Activated T-helper 17 cell treated with anti-CD3 and anti-CD28 coated beads, Interleukin-2, amount 50 U/mL, for 72 hours (primary cell): ENCODE measurements at regions not wholly inside any gene's neighbourhood (a gene's known extent, or its start where the extent isn't known, plus 50 kb on each side); places are given as distances from the start of the nearest gene placed in this dataset.

ENCODE experiments used
- ATAC-seq: fragments of 150-1000 bp; cut with Tn5 transposase; replicated peaks from 2 replicates; pipeline ENCODE4 v1.10.0; 2021; ENCODE audit warnings: mild to moderate bottlenecking, moderate library complexity
- H3K27ac Mint-ChIP-seq: one replicate; pipeline ENCODE4 v1.8.0; 2022; ENCODE audit warnings: mixed read lengths
- H3K27me3 Mint-ChIP-seq: one replicate; pipeline ENCODE4 v1.8.0; 2022; ENCODE audit warnings: mixed read lengths
- H3K36me3 Mint-ChIP-seq: one replicate; pipeline ENCODE4 v1.8.0; 2022; ENCODE audit warnings: low read depth, mild to moderate bottlenecking, mixed read lengths
- H3K4me1 Mint-ChIP-seq: one replicate; pipeline ENCODE4 v1.8.0; 2022; ENCODE audit warnings: mixed read lengths
- H3K4me3 Mint-ChIP-seq: one replicate; pipeline ENCODE4 v1.8.0; 2022; ENCODE audit warnings: mild to moderate bottlenecking, mixed read lengths
- H3K9me3 Mint-ChIP-seq: one replicate; pipeline ENCODE4 v1.8.0; 2022; ENCODE audit warnings: mixed read lengths

GRCh38 chr6:166877906-166878305, 78.4 kb downstream of the RNASET2 start:
- H3K4me1 Mint-ChIP-seq = no peaks in the 10 kb centered on the region
- no peaks in the 10 kb centered on the region for H3K27me3 Mint-ChIP-seq
- ATAC-seq = no peak
- H3K36me3 Mint-ChIP-seq = no peaks in the 10 kb centered on the region
- no peak overlapping the region for H3K27ac Mint-ChIP-seq
- no peaks in the 10 kb centered on the region for H3K9me3 Mint-ChIP-seq
- no peak overlapping the region for H3K4me3 Mint-ChIP-seq

DNA sequence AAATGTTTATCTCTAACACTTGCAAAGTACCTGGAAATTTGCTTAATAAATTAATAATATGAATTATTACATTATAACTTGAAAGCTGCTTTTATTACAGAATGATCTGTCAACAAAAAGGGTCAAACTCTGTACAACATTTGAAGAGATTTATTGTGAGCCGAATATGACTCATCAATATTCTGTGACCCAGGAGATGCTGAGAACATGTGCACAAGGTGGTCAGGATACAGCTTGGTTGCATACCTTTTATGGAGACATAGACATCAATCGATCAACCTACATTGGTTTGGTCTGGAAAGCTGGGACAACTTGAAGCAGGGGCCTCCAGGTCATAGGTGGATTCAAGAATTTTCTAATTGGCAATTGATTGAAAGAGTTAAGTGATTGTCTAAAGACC, 79.0 kb downstream of the RNASET2 start:
- H3K4me3 Mint-ChIP-seq = no peak overlapping the region
- H3K36me3 Mint-ChIP-seq = no peaks in the 10 kb centered on the region
- H3K27ac Mint-ChIP-seq = no peak overlapping the region
- H3K9me3 Mint-ChIP-seq = no peaks in the 10 kb centered on the region
- H3K27me3 Mint-ChIP-seq = no peaks in the 10 kb centered on the region
- H3K4me1 Mint-ChIP-seq = no peaks in the 10 kb centered on the region
- ATAC-seq = no peak

GRCh38 chr6:166872531-166873009, 83.8 kb downstream of the RNASET2 start:
- no peaks in the 10 kb centered on the region for H3K4me1 Mint-ChIP-seq
- no peaks in the 10 kb centered on the region for H3K27me3 Mint-ChIP-seq
- no peak overlapping the region for H3K27ac Mint-ChIP-seq
- ATAC-seq = no peak
- H3K4me3 Mint-ChIP-seq = no peak overlapping the region
- no peaks in the 10 kb centered on the region for H3K9me3 Mint-ChIP-seq
- no peaks in the 10 kb centered on the region for H3K36me3 Mint-ChIP-seq

DNA sequence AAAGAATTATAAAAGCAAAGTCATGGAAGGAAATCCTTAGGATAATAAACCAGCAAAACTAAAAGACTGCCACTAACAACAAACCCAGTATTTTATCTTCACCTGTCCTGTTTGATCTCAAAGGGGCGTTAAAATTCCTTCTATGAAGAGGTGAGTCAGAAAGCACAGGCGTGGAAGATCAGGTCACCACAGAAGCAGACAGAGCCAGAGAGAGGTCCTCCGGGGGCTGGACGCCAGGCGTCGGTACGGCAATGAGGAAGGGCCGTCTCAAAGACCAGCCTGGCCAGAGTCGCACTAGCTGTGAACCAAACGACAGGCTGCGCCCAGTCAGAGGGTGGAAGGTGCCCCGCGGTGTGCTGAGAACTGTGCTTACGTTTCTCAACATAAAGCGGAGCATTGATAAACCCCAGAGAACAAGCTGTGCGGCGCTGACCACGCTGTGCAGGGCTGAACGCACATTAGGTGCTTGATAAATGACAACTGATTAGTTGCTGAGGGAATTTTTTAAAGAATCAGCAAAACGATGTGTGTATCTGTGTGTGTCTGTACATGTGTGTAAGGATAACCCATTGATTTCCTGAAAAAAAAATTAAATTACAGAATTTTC, 85.6 kb downstream of the RNASET2 start:
- H3K9me3 Mint-ChIP-seq = no peaks in the 10 kb centered on the region
- no peaks in the 10 kb centered on the region for H3K36me3 Mint-ChIP-seq
- no peaks in the 10 kb centered on the region for H3K4me1 Mint-ChIP-seq
- no peak overlapping the region for H3K27ac Mint-ChIP-seq
- ATAC-seq = no peak
- no peak overlapping the region for H3K4me3 Mint-ChIP-seq
- H3K27me3 Mint-ChIP-seq = no peaks in the 10 kb centered on the region

GRCh38 chr6:166866839-166867637, 89.3 kb downstream of the RNASET2 start:
- no peak for ATAC-seq
- Mint-ChIP-seq H3K27ac (no peak overlapping the region), H3K36me3 (no peaks in the 10 kb centered on the region), H3K27me3 (no peaks in the 10 kb centered on the region), H3K4me1 (no peaks in the 10 kb centered on the region), H3K4me3 (no peak overlapping the region), H3K9me3 (no peaks in the 10 kb centered on the region)

- ATAC-seq = no peak
- H3K9me3 Mint-ChIP-seq = no peaks in the 10 kb centered on the region
- no peak overlapping the region for H3K27ac Mint-ChIP-seq
- peaks cover 5% of the 10 kb centered on the region for H3K4me1 Mint-ChIP-seq
- H3K27me3 Mint-ChIP-seq = no peaks in the 10 kb centered on the region
- no peak overlapping the region for H3K4me3 Mint-ChIP-seq
- H3K36me3 Mint-ChIP-seq = no peaks in the 10 kb centered on the region
Measured at GRCh38 chr6:166864333-166864732, 92.0 kb downstream of the RNASET2 start.

DNA sequence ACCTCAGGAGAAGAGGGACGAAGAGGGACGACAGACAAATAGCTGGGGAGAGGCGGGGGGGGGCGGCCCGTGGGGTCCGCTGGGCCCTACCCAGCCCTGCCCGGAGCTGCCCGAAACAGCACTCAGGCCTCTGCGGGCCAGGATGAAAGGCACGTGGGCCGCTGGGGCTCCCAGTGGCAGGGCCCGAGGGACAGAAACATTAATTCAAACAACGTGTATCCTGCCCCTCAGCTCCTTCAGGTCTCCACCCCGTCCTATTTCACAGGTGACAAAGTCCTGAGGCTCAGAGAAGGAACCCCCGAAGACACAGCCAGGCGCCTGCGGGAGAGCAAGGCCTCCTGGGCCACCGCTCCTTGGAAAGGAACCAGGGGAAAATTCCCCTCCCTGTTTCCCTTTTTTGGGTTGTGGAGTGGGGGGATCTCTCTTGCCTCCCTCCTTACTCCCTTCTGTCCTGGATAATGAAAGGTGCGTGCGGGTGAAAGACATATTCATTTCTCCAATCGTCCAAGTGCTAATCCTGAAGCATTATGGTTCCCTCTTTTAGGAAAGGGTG, 93.3 kb downstream of the RNASET2 start:
- peak; percentile 30 for ATAC-seq
- Mint-ChIP-seq H3K27me3 (no peaks in the 10 kb centered on the region), H3K4me1 (peaks cover 5% of the 10 kb centered on the region), H3K36me3 (no peaks in the 10 kb centered on the region), H3K4me3 (peak overlapping the region; percentile 82), H3K9me3 (no peaks in the 10 kb centered on the region), H3K27ac (no peak overlapping the region)

DNA sequence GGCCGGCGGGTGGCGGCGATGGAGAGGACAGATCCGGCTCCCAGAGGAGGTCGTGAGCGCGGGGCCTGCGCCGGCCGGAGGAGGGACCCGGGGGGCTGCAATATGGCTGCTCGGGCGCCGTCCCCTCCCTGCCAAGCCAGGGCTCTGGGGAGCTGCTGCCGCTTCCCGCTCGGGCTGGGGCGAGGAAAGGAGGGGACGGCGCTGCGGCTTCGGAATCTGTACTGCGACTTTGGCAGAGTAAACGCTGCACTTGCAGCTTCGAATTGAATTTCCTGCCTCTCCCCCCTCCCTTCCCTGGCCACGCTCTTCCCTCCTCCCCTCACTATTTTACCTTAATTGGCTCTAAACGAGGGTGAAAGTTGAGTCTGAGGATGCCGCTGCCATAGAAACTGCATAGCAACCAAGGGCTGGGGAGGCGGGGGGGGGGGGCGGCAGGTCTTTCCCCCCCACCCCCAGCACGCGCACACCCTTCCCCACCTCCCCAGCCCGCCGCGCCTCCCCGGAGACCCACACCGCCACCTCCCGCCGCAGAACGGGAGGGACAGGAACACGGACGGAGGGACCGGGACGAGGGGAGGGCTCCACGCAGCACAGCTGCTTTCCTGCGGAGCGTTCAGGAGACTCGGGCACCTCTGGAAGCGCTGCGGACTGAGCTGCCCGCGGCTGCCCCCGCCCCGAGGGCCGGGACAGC, 93.9 kb downstream of the RNASET2 start:
- Mint-ChIP-seq H3K9me3 (no peaks in the 10 kb centered on the region), H3K4me3 (peak overlapping the region; percentile 82), H3K27me3 (no peaks in the 10 kb centered on the region), H3K4me1 (peaks cover 5% of the 10 kb centered on the region), H3K27ac (peak overlapping the region; percentile 64), H3K36me3 (no peaks in the 10 kb centered on the region)
- peak; percentile 70 for ATAC-seq

- no peaks in the 10 kb centered on the region for H3K36me3 Mint-ChIP-seq
- peak overlapping the region; percentile 82 for H3K4me3 Mint-ChIP-seq
- H3K4me1 Mint-ChIP-seq = peaks cover 5% of the 10 kb centered on the region
- no peak for ATAC-seq
- H3K27ac Mint-ChIP-seq = peak overlapping the region; percentile 64
- no peaks in the 10 kb centered on the region for H3K9me3 Mint-ChIP-seq
- H3K27me3 Mint-ChIP-seq = no peaks in the 10 kb centered on the region
Measured at GRCh38 chr6:166861961-166862286, 94.4 kb downstream of the RNASET2 start.

DNA sequence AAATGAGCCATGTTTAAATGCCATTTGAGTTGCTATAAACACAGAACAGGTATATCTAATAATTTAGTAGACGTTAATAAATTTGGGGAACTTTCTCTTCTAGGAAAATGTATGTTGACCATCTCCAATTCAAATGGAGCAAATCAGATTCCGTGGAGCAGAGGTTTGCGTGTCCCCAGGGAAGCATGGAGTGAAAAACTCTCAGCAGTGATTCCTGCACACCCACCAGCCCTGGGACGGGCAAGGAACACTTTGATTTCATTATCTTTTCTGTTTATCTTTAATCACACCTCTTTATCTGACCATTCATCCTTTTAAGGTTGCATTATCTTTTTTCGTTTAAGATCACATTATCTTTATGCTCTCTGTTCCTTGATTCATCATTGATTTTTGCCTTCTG, 95.0 kb downstream of the RNASET2 start:
- Mint-ChIP-seq H3K27me3 (no peaks in the 10 kb centered on the region), H3K4me3 (peak overlapping the region; percentile 82), H3K27ac (no peak overlapping the region), H3K9me3 (no peaks in the 10 kb centered on the region), H3K4me1 (peaks cover 5% of the 10 kb centered on the region), H3K36me3 (no peaks in the 10 kb centered on the region)
- no peak for ATAC-seq

DNA sequence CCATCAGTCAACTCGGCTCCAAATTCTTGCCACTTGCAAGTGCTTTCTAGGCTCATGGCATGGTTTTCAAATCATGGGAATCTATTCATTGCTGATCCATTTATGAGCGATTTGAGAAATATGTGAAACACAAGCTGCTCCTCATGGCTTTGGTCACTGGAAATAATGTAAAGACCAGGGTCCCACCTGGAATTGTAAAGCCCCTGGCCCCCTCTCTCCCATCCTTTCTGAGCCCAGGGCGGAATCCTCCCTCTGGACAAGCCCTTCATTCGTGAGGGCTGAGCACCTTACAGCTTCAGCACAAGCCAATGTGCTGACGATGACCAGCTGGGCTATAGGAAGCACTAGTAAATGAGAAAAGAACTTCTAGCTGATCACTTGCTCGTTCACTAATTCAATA, 96.0 kb downstream of the RNASET2 start:
- no peak overlapping the region for H3K27ac Mint-ChIP-seq
- H3K4me1 Mint-ChIP-seq = peaks cover 5% of the 10 kb centered on the region
- H3K9me3 Mint-ChIP-seq = no peaks in the 10 kb centered on the region
- H3K36me3 Mint-ChIP-seq = no peaks in the 10 kb centered on the region
- no peaks in the 10 kb centered on the region for H3K27me3 Mint-ChIP-seq
- ATAC-seq = no peak
- H3K4me3 Mint-ChIP-seq = no peak overlapping the region

DNA sequence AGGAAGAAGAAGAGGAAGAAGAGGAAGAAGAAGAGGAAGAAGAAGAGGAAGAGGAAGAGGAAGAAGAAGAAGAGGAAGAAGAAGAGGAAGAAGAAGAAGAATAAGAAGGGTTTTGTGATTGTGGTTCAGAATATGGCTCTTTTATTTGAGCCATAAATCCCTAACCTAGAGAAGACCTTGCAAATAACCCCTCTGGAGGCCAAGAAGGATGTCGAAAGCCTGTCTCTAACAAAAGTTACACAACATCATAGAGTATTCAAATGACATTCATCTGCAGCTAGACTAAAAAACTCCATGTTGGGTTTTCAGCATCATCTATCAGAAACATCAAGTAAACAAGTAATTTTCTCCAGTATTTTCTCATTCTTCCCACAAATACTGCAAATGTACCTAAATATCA, 100.9 kb downstream of the RNASET2 start:
- Mint-ChIP-seq H3K36me3 (no peaks in the 10 kb centered on the region), H3K27ac (no peak overlapping the region), H3K9me3 (no peaks in the 10 kb centered on the region)

GRCh38 chr6:166853371-166854325, 102.7 kb downstream of the RNASET2 start:
- no peaks in the 10 kb centered on the region for H3K4me1 Mint-ChIP-seq
- H3K36me3 Mint-ChIP-seq = no peaks in the 10 kb centered on the region
- no peak for ATAC-seq
- no peaks in the 10 kb centered on the region for H3K9me3 Mint-ChIP-seq
- no peak overlapping the region for H3K4me3 Mint-ChIP-seq
- H3K27me3 Mint-ChIP-seq = no peaks in the 10 kb centered on the region
- H3K27ac Mint-ChIP-seq = no peak overlapping the region

More for the DNA sequence above, 100.9 kb downstream of the RNASET2 start:
- Mint-ChIP-seq H3K4me1 (no peaks in the 10 kb centered on the region), H3K27me3 (no peaks in the 10 kb centered on the region), H3K4me3 (no peak overlapping the region)
- no peak for ATAC-seq

GRCh38 chr6:166852451-166852975, 103.8 kb downstream of the RNASET2 start:
- no peaks in the 10 kb centered on the region for H3K4me1 Mint-ChIP-seq
- no peak overlapping the region for H3K4me3 Mint-ChIP-seq
- H3K36me3 Mint-ChIP-seq = no peaks in the 10 kb centered on the region
- H3K27me3 Mint-ChIP-seq = no peaks in the 10 kb centered on the region
- no peak for ATAC-seq
- H3K27ac Mint-ChIP-seq = no peak overlapping the region
- no peaks in the 10 kb centered on the region for H3K9me3 Mint-ChIP-seq
